SU-DHL-6 (cell line): ENCODE measurements at regions not wholly inside any gene's neighbourhood (a gene's known extent, or its start where the extent isn't known, plus 50 kb on each side); places are given as distances from the start of the nearest gene placed in this dataset.

Experiments
- CTCF ChIP-seq: fragments of 200-600 bp; sonication (generic); IDR thresholded peaks from one replicate; pipeline ENCODE4 v1.5.1; 2017; ENCODE audit warnings: antibody characterized with exemption, mild to moderate bottlenecking, low read length, moderate library complexity; ENCODE audit not compliant: insufficient read depth, poor library complexity, severe bottlenecking
- EZH2phosphoT487 ChIP-seq: fragments of 200-600 bp; sonication (generic), shearing (Covaris generic); conservative IDR thresholded peaks from 2 replicates; pipeline ENCODE4 v1.6.1; 2018; ENCODE audit warnings: mild to moderate bottlenecking, antibody characterized with exemption, low read length, moderate library complexity, mixed read lengths

- no peak for TF ChIP-seq CTCF
- TF ChIP-seq EZH2phosphoT487, result no peak
These were observed 948.8 kb downstream of the SOCS6 start for GRCh38 chr18:71237641-71238040.
